HEK293 (cell line): ENCODE measurements at regions not wholly inside any gene's neighbourhood (a gene's known extent, or its start where the extent isn't known, plus 50 kb on each side); places are given as distances from the start of the nearest gene placed in this dataset.

Experiments used
- CTCF ChIA-PET: fragments of 350-600 bp; formaldehyde crosslinking; extraction: SDS; loops from one replicate; lab custom pipeline; 2021; ENCODE audit warnings: antibody characterized with exemption; lab: Yijun Ruan, JAX
- POLR2A ChIA-PET: fragments of 300-600 bp; formaldehyde crosslinking; extraction: SDS; loops from one replicate; lab custom pipeline; 2020; ENCODE audit warnings: antibody characterized with exemption, inconsistent platforms; lab: Yijun Ruan, JAX
- H3K27ac ChIP-seq: fragments of 200-500 bp; sonication (Bioruptor generic); 2 replicates; pipeline ENCODE4 v1.5.1; 2014; ENCODE audit warnings: low read depth, low read length, control low read depth, inconsistent platforms; ENCODE audit errors: extremely low read depth
- H3K36me3 ChIP-seq, 2 experiments: fragments of 200-500 bp in 1 of 2; sonication (Bioruptor generic) in 1 of 2; 1 replicate in 1 of 2; 2 replicates in 1 of 2; pipeline ENCODE4 v1.5.1; 2014 to 2017; ENCODE audit warnings: inconsistent platforms in 2 of 2, low read length in 2 of 2; ENCODE audit not compliant: control insufficient read depth in 2 of 2, insufficient read depth in 1 of 2
- H3K4me1 ChIP-seq: fragments of 200-500 bp; sonication (Bioruptor generic); 2 replicates; pipeline ENCODE4 v1.5.1; 2014; ENCODE audit warnings: mild to moderate bottlenecking, low read length, inconsistent platforms; ENCODE audit not compliant: control insufficient read depth, insufficient read depth
- H3K4me3 ChIP-seq: 2 replicates; pipeline ENCODE4 v1.5.1; 2011; ENCODE audit warnings: low read depth, mild to moderate bottlenecking, control low read depth, low read length, moderate library complexity
- H3K9me3 ChIP-seq: fragments of 200-500 bp; sonication (Bioruptor generic); 2 replicates; pipeline ENCODE4 v1.5.1; 2014; ENCODE audit warnings: low read depth, low read length, inconsistent platforms; ENCODE audit not compliant: control insufficient read depth, insufficient read depth
- IKZF3 ChIP-seq: fragments of 450-650 bp; IDR thresholded peaks from 2 replicates; pipeline ENCODE4 v1.5.0; 2018; ENCODE audit warnings: missing biosample characterization, mild to moderate bottlenecking, missing genetic modification characterization, moderate library complexity
- KLF9 ChIP-seq: fragments of 450-650 bp; formaldehyde crosslinking; IDR thresholded peaks from 2 replicates; pipeline ENCODE4 v1.5.1; 2016; ENCODE audit warnings: missing biosample characterization, missing genetic modification characterization, low read depth
- WT1 ChIP-seq: fragments of 450-650 bp; formaldehyde crosslinking; IDR thresholded peaks from 2 replicates; pipeline ENCODE4 v1.5.1; 2016; ENCODE audit warnings: missing biosample characterization, missing genetic modification characterization
- ZIC2 ChIP-seq: fragments of 450-650 bp; formaldehyde crosslinking; IDR thresholded peaks from 2 replicates; pipeline ENCODE4 v1.5.1; 2016; ENCODE audit warnings: missing biosample characterization, missing genetic modification characterization
- ZNF114 ChIP-seq: fragments of 450-650 bp; formaldehyde crosslinking; IDR thresholded peaks from 2 replicates; pipeline ENCODE4 v1.5.0; 2017; ENCODE audit warnings: missing biosample characterization, missing genetic modification characterization
- ZNF132 ChIP-seq: fragments of 450-650 bp; formaldehyde crosslinking; IDR thresholded peaks from 2 replicates; pipeline ENCODE4 v1.5.1; 2017; ENCODE audit warnings: missing biosample characterization, missing genetic modification characterization, borderline replicate concordance
- ZNF24 ChIP-seq: fragments of 450-650 bp; formaldehyde crosslinking; IDR thresholded peaks from 2 replicates; pipeline ENCODE4 v1.5.1; 2016; ENCODE audit warnings: missing biosample characterization, missing genetic modification characterization
- ZNF335 ChIP-seq: fragments of 450-650 bp; formaldehyde crosslinking; conservative IDR thresholded peaks from 2 replicates; pipeline ENCODE4 v1.5.1; 2016; ENCODE audit warnings: missing biosample characterization, missing genetic modification characterization
- ZNF37A ChIP-seq: fragments of 450-650 bp; IDR thresholded peaks from 2 replicates; pipeline ENCODE4 v1.5.1; 2018; ENCODE audit warnings: missing biosample characterization, missing genetic modification characterization
- ZNF426 ChIP-seq: fragments of 450-650 bp; formaldehyde crosslinking; IDR thresholded peaks from 2 replicates; pipeline ENCODE4 v1.5.1; 2017; ENCODE audit warnings: missing biosample characterization, missing genetic modification characterization, mild to moderate bottlenecking, inconsistent platforms, moderate library complexity
- ZNF501 ChIP-seq: fragments of 450-650 bp; formaldehyde crosslinking; IDR thresholded peaks from 2 replicates; pipeline ENCODE4 v1.5.1; 2016; ENCODE audit warnings: missing biosample characterization, missing genetic modification characterization
- ZNF558 ChIP-seq: fragments of 450-650 bp; formaldehyde crosslinking; IDR thresholded peaks from 2 replicates; pipeline ENCODE4 v1.5.1; 2016; ENCODE audit warnings: missing biosample characterization, missing genetic modification characterization
- TF ChIP-seq, protein P1 (sequence below): fragments of 450-650 bp; formaldehyde crosslinking; IDR thresholded peaks from 2 replicates; pipeline ENCODE4 v1.5.1; 2016; ENCODE audit warnings: missing biosample characterization, missing genetic modification characterization
- TF ChIP-seq, protein P2 (sequence below): fragments of 450-650 bp; formaldehyde crosslinking; IDR thresholded peaks from 2 replicates; pipeline ENCODE4 v1.5.1; 2016; ENCODE audit warnings: missing biosample characterization, missing genetic modification characterization
- TF ChIP-seq, protein P3 (sequence below): fragments of 450-650 bp; IDR thresholded peaks from 2 replicates; pipeline ENCODE4 v1.5.1; 2018; ENCODE audit warnings: missing biosample characterization, missing genetic modification characterization
- TF ChIP-seq, protein P4 (sequence below): fragments of 450-650 bp; formaldehyde crosslinking; IDR thresholded peaks from 2 replicates; pipeline ENCODE4 v1.5.1; 2016; ENCODE audit warnings: missing biosample characterization, missing genetic modification characterization
- TF ChIP-seq, protein P5 (sequence below): fragments of 450-650 bp; formaldehyde crosslinking; IDR thresholded peaks from 2 replicates; pipeline ENCODE4 v1.5.1; 2016; ENCODE audit warnings: missing biosample characterization, missing genetic modification characterization, low read depth

DNA sequence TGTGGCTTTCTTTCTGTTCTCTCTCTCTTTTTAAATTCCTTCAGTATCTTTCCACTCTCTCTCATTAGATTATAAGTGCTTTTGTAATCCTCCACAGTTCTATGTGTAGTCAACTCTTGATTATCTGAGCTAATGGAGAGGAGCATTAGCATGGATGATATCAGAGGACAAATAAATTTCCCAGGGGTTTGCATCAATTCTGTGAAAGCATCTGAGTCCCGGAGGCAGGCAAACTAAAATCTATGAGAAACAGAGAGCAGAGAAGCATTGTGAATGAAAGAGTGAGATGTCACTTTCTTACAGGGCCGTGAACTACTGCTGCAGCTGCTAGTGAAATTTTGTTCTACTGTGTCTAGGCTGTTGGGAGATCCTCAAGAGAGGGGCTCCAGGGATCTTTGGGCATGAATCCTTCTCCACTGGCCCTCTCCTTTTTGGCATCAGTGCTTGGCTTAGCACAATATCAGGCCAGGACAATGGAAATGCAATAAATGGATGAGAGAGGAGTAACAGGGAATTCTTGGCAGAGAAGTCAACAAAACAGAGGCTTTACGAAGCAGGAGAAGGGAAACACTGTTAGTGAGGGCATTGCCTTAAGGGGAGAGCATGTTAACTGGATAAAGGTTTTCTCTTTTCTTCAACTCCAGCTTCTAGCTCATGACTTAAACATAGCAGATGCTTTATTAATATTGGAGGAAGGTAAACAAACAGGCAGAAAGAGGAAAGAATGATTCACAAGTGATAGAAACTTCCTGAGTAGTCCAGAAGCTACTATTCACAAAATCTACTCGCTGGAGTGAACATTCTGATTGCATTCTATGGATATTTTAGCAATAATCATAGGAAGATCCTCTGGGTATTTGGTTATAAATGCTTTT, 847.0 kb upstream of the MAP3K7 start:
- POLR2A ChIA-PET = no interaction called here
- CTCF ChIA-PET = interaction anchor here (0.6 to 1.1 kb wide), 3 partner anchors 32 to 116 kb away, joined by 3 to 4 read pairs (median 3); no protein-coding TSS in a partner anchor
- Histone ChIP-seq H3K4me3 (no peak overlapping the region), H3K27ac (no peak overlapping the region), H3K4me1 (no peaks in the 10 kb centered on the region), H3K36me3 (no peaks in the 10 kb centered on the region), H3K9me3 (no peaks in the 10 kb centered on the region)
- TF ChIP-seq ZNF501 (tag by site-specific recombination) (no peak), ZNF132 (tag by site-specific recombination) (no peak), ZNF426 (tag by site-specific recombination) (no peak), IKZF3 (tag by site-specific recombination) (no peak), ZNF114 (tag by site-specific recombination) (no peak), ZNF24 (tag by site-specific recombination) (no peak), ZNF37A (no peak), WT1 (tag by site-specific recombination) (no peak), ZNF558 (no peak), KLF9 (tag by site-specific recombination) (no peak), ZNF335 (no peak), ZIC2 (tag by site-specific recombination) (no peak)
- TF ChIP-seq, protein P1, sequence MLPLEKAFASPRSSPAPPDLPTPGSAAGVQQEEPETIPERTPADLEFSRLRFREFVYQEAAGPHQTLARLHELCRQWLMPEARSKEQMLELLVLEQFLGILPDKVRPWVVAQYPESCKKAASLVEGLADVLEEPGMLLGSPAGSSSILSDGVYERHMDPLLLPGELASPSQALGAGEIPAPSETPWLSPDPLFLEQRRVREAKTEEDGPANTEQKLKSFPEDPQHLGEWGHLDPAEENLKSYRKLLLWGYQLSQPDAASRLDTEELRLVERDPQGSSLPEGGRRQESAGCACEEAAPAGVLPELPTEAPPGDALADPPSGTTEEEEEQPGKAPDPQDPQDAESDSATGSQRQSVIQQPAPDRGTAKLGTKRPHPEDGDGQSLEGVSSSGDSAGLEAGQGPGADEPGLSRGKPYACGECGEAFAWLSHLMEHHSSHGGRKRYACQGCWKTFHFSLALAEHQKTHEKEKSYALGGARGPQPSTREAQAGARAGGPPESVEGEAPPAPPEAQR (tag by site-specific recombination) = no peak
- TF ChIP-seq, protein P2, sequence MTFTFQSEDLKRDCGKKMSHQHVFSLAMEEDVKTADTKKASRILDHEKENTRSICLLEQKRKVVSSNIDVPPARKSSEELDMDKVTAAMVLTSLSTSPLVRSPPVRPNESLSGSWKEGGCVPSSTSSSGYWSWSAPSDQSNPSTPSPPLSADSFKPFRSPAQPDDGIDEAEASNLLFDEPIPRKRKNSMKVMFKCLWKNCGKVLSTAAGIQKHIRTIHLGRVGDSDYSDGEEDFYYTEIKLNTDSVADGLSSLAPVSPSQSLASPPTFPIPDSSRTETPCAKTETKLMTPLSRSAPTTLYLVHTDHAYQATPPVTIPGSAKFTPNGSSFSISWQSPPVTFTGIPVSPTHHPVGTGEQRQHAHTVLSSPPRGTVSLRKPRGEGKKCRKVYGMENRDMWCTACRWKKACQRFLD (tag by site-specific recombination) = no peak
- TF ChIP-seq, protein P3, sequence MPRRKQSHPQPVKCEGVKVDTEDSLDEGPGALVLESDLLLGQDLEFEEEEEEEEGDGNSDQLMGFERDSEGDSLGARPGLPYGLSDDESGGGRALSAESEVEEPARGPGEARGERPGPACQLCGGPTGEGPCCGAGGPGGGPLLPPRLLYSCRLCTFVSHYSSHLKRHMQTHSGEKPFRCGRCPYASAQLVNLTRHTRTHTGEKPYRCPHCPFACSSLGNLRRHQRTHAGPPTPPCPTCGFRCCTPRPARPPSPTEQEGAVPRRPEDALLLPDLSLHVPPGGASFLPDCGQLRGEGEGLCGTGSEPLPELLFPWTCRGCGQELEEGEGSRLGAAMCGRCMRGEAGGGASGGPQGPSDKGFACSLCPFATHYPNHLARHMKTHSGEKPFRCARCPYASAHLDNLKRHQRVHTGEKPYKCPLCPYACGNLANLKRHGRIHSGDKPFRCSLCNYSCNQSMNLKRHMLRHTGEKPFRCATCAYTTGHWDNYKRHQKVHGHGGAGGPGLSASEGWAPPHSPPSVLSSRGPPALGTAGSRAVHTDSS (tag by site-specific recombination) = no peak
- TF ChIP-seq, protein P4, sequence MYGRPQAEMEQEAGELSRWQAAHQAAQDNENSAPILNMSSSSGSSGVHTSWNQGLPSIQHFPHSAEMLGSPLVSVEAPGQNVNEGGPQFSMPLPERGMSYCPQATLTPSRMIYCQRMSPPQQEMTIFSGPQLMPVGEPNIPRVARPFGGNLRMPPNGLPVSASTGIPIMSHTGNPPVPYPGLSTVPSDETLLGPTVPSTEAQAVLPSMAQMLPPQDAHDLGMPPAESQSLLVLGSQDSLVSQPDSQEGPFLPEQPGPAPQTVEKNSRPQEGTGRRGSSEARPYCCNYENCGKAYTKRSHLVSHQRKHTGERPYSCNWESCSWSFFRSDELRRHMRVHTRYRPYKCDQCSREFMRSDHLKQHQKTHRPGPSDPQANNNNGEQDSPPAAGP (tag by site-specific recombination) = no peak
- TF ChIP-seq, protein P5, sequence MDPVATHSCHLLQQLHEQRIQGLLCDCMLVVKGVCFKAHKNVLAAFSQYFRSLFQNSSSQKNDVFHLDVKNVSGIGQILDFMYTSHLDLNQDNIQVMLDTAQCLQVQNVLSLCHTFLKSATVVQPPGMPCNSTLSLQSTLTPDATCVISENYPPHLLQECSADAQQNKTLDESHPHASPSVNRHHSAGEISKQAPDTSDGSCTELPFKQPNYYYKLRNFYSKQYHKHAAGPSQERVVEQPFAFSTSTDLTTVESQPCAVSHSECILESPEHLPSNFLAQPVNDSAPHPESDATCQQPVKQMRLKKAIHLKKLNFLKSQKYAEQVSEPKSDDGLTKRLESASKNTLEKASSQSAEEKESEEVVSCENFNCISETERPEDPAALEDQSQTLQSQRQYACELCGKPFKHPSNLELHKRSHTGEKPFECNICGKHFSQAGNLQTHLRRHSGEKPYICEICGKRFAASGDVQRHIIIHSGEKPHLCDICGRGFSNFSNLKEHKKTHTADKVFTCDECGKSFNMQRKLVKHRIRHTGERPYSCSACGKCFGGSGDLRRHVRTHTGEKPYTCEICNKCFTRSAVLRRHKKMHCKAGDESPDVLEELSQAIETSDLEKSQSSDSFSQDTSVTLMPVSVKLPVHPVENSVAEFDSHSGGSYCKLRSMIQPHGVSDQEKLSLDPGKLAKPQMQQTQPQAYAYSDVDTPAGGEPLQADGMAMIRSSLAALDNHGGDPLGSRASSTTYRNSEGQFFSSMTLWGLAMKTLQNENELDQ (tag by site-specific recombination) = no peak
